ENCODE measurements at regions not wholly inside any gene's neighbourhood (a gene's known extent, or its start where the extent isn't known, plus 50 kb on each side); places are given as distances from the start of the nearest gene placed in this dataset.

GRCh38 chr6:43970068-43970912 lies 157.0 kb downstream of the MRPL14 start:
- no peak for DNase-seq (ENCODE audit: low read depth in 1 of 2, low spot score in 1 of 2)

GRCh38 chr6:43969158-43969981 lies 157.9 kb downstream of the MRPL14 start:
- DNase-seq (ENCODE audit: low read depth in 1 of 2, low spot score in 1 of 2), result no peak

GRCh38 chr6:43968110-43968965 lies 158.9 kb downstream of the MRPL14 start:
- DNase-seq (ENCODE audit: low read depth in 1 of 2, low spot score in 1 of 2), result no peak

- no peak for DNase-seq (ENCODE audit: low read depth in 1 of 2, low spot score in 1 of 2)
These were observed 159.5 kb downstream of the MRPL14 start for GRCh38 chr6:43967719-43968091.

- no peak for DNase-seq (ENCODE audit: low read depth in 1 of 2, low spot score in 1 of 2)
These were observed 160.2 kb downstream of the MRPL14 start for GRCh38 chr6:43966853-43967718.

GRCh38 chr6:43966374-43966658 lies 160.9 kb downstream of the MRPL14 start:
- DNase-seq (ENCODE audit: low read depth in 1 of 2, low spot score in 1 of 2), result no peak

GRCh38 chr6:43965628-43966373 lies 161.5 kb downstream of the MRPL14 start:
- DNase-seq (ENCODE audit: low read depth in 1 of 2, low spot score in 1 of 2), result no peak

GRCh38 chr6:43964659-43965570 lies 162.3 kb downstream of the MRPL14 start:
- no peak for DNase-seq (ENCODE audit: low read depth in 1 of 2, low spot score in 1 of 2)

GRCh38 chr6:43963877-43964658 lies 163.2 kb downstream of the MRPL14 start:
- DNase-seq (ENCODE audit: low read depth in 1 of 2, low spot score in 1 of 2), result no peak

GRCh38 chr6:43963203-43963602 lies 164.0 kb downstream of the MRPL14 start:
- no peak for DNase-seq (ENCODE audit: low read depth in 1 of 2, low spot score in 1 of 2)

GRCh38 chr6:43962458-43962857 lies 164.8 kb downstream of the MRPL14 start:
- no peak for DNase-seq (ENCODE audit: low read depth in 1 of 2, low spot score in 1 of 2)

- DNase-seq (ENCODE audit: low read depth in 1 of 2, low spot score in 1 of 2), result no peak
These were observed 170.0 kb downstream of the MRPL14 start for GRCh38 chr6:43957273-43957672.

GRCh38 chr6:43956478-43956877 lies 170.8 kb downstream of the MRPL14 start:
- DNase-seq (ENCODE audit: low read depth in 1 of 2, low spot score in 1 of 2), result no peak

GRCh38 chr6:43954311-43955131 lies 172.7 kb downstream of the MRPL14 start:
- DNase-seq (ENCODE audit: low read depth in 1 of 2, low spot score in 1 of 2), result no peak

GRCh38 chr6:43953794-43954310 lies 173.4 kb downstream of the MRPL14 start:
- DNase-seq (ENCODE audit: low read depth in 1 of 2, low spot score in 1 of 2), result no peak

- DNase-seq (ENCODE audit: low read depth in 1 of 2, low spot score in 1 of 2), result no peak
These were observed 174.0 kb downstream of the MRPL14 start for GRCh38 chr6:43953256-43953655.

- DNase-seq (ENCODE audit: low read depth in 1 of 2, low spot score in 1 of 2), result no peak
These were observed 174.5 kb downstream of the MRPL14 start for GRCh38 chr6:43952746-43953145.
